HUES48 (cell line): ENCODE measurements at regions not wholly inside any gene's neighbourhood (a gene's known extent, or its start where the extent isn't known, plus 50 kb on each side); places are given as distances from the start of the nearest gene placed in this dataset.
"Not testable (repeated sequence)": the region's sequence is repeated elsewhere in the genome, so short reads cannot be mapped to it uniquely, and the experiment has no call there.

Experiments used
- H3K27ac ChIP-seq: one replicate; pipeline ENCODE4 v1.7.0; 2013; ENCODE audit warnings: low read depth, low read length, inconsistent platforms
- H3K27me3 ChIP-seq: 2 replicates; pipeline ENCODE4 v1.6.1; 2013; ENCODE audit warnings: mild to moderate bottlenecking, low read length; ENCODE audit not compliant: control insufficient read depth, insufficient read depth
- H3K36me3 ChIP-seq: 2 replicates; pipeline ENCODE4 v1.6.1; 2013; ENCODE audit warnings: low read length; ENCODE audit not compliant: control insufficient read depth, insufficient read depth
- H3K4me1 ChIP-seq: 2 replicates; pipeline ENCODE4 v1.6.1; 2013; ENCODE audit warnings: mild to moderate bottlenecking, low read length; ENCODE audit not compliant: control insufficient read depth, insufficient read depth
- H3K4me3 ChIP-seq: 2 replicates; pipeline ENCODE4 v1.5.1; 2013; ENCODE audit warnings: mild to moderate bottlenecking, low read depth, low read length
- H3K9ac ChIP-seq: 2 replicates; pipeline ENCODE4 v1.6.1; 2013; ENCODE audit warnings: mild to moderate bottlenecking, low read depth, low read length, moderate library complexity
- H3K9me3 ChIP-seq: 2 replicates; pipeline ENCODE4 v1.6.1; 2013; ENCODE audit warnings: low read length; ENCODE audit not compliant: control insufficient read depth, insufficient read depth

DNA sequence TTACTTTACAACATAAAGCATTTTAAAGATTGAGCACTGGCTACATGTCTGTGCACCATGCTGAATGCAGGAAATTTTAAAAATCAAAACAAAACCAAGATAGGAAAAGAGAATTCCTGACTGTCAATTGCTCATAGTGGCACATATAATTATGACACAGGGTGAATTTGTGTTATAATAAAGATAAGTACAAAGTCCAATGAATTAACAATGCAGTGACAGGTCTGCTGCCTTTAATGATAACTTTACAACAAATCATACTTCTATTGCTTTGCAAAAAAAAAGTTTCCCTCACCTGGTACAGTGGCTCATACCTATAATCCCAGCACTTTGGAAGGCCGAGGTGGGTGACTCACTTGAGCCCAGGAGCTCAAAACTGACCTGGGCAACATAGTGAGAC, 93.8 kb upstream of the OSBPL8 start:
- Histone ChIP-seq H3K27ac (no peak overlapping the region), H3K27me3 (no peaks in the 10 kb centered on the region), H3K36me3 (no peaks in the 10 kb centered on the region), H3K9ac (no peak overlapping the region), H3K9me3 (no peaks in the 10 kb centered on the region), H3K4me1 (no peaks in the 10 kb centered on the region), H3K4me3 (no peak overlapping the region)

DNA sequence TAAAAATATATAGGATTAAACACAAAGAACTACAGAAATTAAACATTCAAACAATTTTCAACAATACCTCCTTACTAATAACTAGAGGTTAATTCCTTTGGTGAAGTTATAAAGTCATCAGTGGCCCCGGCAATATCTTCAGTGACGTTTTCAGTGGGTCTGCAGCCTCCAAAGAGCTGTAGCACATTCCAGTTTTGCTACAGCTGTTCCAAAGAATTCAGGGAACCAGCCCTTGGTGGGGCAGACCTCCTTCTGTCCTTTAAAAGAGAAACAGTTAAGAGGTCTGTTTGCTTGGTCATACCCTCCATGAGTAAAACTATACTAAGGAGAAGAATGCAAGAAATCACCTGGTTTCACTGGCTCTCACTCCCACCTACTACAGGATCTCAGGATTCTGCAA, 99.2 kb upstream of the ZDHHC17 start:
- no peak overlapping the region for H3K4me3 ChIP-seq
- no peaks in the 10 kb centered on the region for H3K27me3 ChIP-seq
- no peaks in the 10 kb centered on the region for H3K36me3 ChIP-seq
- no peak overlapping the region for H3K27ac ChIP-seq
- H3K9ac ChIP-seq = no peak overlapping the region
- H3K9me3 ChIP-seq = no peaks in the 10 kb centered on the region
- H3K4me1 ChIP-seq = peaks cover 26% of the 10 kb centered on the region

DNA sequence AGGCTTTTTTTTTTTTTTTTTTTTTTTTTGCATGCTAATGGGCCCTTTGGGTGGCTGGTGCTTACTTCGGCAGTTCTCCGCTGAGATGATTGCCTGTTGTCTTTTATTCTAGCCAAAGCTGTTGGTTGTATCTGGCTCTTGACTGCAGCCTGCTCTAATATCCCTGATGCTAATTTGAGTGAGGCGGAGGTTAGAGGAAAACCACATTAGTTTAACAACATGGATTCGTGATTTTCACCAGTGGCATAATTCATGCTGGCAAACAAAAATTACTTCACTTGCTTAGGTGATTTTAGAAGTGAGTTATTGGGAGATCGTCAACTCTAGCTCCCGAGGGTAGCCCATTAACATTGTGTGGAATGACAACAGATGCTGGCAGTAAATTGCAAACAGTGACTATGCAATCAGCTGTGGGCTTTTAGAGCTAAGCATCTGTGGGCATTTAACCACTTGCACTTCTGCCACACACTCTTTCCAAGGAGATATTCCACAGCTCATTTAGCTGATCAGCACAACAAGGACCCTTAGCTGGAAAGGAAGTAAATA, 97.6 kb upstream of the ZDHHC17 start:
- peak overlapping the region; percentile 46; the same call in 1 of the 2 replicates for H3K4me3 ChIP-seq
- H3K4me1 ChIP-seq = peaks cover 26% of the 10 kb centered on the region
- peak overlapping the region; percentile 61 for H3K27ac ChIP-seq
- no peaks in the 10 kb centered on the region for H3K36me3 ChIP-seq
- H3K9ac ChIP-seq = no peak overlapping the region
- no peaks in the 10 kb centered on the region for H3K9me3 ChIP-seq
- no peaks in the 10 kb centered on the region for H3K27me3 ChIP-seq

DNA sequence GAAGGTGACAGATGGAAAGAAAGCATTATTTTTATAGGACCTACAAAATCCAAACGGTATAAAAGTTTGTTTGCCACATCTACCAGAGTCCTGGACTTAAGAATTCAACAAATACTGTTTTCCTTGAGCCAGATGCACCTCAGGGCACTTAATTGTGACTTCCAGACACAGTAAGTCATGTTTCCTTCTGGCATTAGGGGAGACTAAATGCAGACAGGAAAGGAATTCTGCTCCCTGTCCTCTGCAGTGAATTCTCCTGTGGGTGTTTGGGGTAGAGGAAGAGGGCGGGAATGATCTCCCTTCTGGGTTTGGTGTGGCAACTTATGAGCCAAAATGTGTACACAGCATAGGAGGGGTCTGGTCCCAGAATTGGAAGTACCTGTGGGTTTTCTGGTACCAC, 93.9 kb upstream of the ZDHHC17 start:
- H3K4me1 ChIP-seq = peaks cover 23% of the 10 kb centered on the region
- no peaks in the 10 kb centered on the region for H3K9me3 ChIP-seq
- H3K4me3 ChIP-seq = no peak overlapping the region
- no peaks in the 10 kb centered on the region for H3K36me3 ChIP-seq
- no peaks in the 10 kb centered on the region for H3K27me3 ChIP-seq
- H3K27ac ChIP-seq = no peak overlapping the region
- no peak overlapping the region for H3K9ac ChIP-seq

DNA sequence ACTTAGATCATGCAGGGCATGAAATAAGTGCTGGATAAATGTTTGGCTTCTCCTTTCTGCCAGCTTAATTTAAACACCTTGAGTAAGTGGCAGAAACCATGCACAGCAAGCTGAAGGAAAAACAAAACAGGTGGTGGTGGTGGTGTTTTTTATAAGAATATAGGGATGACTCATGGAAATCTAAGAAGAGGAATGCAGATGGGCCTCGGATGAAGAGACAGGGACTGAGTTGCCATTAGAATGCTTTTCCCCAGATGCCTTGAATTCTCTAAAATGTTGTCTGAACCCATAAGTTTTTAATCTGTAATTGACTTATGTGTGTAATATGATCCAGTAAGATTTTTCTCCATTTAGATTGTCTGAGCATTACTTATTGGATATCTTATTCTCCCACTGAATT, 93.1 kb upstream of the ZDHHC17 start:
- H3K4me3 ChIP-seq = no peak overlapping the region
- no peaks in the 10 kb centered on the region for H3K27me3 ChIP-seq
- no peak overlapping the region for H3K27ac ChIP-seq
- no peak overlapping the region for H3K9ac ChIP-seq
- no peaks in the 10 kb centered on the region for H3K36me3 ChIP-seq
- no peaks in the 10 kb centered on the region for H3K9me3 ChIP-seq
- peaks cover 15% of the 10 kb centered on the region for H3K4me1 ChIP-seq

DNA sequence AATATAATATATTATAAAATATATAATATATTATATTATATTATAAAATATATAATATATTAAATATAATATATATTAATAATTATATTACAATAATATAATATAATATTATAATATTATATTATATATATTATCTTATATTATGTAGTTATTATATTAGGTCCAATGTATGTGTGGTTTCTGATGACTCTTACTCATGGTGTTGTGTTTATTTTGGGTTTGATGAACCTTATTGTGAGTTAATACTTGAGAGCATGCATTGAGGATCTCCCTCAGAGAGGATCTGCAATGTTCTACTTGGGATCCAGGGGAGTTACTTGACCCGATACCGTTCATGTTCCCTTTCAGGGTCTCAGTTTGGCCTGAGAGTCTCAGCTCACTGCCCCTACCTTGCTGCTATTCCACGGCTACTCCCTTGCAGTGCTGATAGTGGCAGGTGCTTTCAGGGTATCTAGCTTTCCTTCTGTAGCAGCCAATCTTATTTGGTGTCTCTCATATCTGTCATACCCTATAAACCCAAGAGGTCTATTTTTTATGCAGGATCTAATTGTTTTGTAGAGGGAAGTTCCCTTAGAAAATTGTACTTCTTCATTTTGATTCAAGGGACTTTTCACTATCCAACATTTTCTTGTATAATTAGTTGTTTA, 89.1 kb upstream of the ZDHHC17 start:
- no peaks in the 10 kb centered on the region for H3K27me3 ChIP-seq
- H3K9ac ChIP-seq = no peak overlapping the region
- H3K4me1 ChIP-seq = no peaks in the 10 kb centered on the region
- no peaks in the 10 kb centered on the region for H3K9me3 ChIP-seq
- no peak overlapping the region for H3K4me3 ChIP-seq
- no peak overlapping the region for H3K27ac ChIP-seq
- H3K36me3 ChIP-seq = no peaks in the 10 kb centered on the region

DNA sequence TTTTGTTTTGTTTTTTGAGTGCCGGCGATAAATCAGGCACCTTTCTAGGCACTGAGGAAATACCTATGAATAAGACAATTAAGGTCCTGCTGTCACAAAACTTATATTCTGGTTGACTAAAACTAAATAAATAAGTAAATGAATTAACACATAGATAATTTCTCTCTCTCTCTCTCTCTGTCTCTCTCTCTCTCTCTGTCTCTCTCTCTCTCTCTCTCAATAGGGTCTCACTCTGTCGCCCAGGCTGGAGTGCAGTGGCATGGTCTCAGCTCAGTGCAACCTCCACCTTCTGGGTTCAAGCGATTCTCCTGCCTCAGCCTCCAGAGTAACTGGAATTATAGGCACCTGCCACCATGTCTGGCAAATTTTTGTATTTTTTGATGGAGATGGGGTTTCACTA, 87.7 kb upstream of the ZDHHC17 start:
- H3K9ac ChIP-seq, H3K4me3 ChIP-seq, H3K36me3 ChIP-seq, H3K27me3 ChIP-seq, H3K4me1 ChIP-seq, H3K9me3 ChIP-seq, H3K27ac ChIP-seq: not testable (repeated sequence)

DNA sequence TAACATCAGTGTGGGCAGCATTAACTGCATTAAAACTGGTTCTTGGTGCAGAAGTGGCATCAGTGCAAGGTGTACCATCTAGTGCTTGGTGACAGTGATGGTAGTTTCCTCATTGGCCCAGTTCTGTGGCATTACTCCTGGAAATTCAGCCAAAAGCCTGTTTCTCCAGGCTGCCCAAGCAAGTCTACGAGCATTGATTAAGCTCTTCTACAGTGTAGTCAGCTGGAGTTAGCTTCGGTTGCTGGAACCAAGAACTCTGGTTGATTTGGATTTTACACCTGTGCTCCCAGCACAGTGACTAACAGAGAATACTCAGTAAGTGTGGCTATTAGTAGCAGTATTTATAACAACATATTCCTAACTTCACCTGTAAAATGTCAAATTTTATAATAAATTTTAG, 84.9 kb upstream of the ZDHHC17 start:
- no peak overlapping the region for H3K27ac ChIP-seq
- H3K27me3 ChIP-seq = no peaks in the 10 kb centered on the region
- no peaks in the 10 kb centered on the region for H3K4me1 ChIP-seq
- no peaks in the 10 kb centered on the region for H3K36me3 ChIP-seq
- no peak overlapping the region for H3K9ac ChIP-seq
- no peak overlapping the region for H3K4me3 ChIP-seq
- H3K9me3 ChIP-seq = peaks cover 2% of the 10 kb centered on the region; the same call in 1 of the 2 replicates

DNA sequence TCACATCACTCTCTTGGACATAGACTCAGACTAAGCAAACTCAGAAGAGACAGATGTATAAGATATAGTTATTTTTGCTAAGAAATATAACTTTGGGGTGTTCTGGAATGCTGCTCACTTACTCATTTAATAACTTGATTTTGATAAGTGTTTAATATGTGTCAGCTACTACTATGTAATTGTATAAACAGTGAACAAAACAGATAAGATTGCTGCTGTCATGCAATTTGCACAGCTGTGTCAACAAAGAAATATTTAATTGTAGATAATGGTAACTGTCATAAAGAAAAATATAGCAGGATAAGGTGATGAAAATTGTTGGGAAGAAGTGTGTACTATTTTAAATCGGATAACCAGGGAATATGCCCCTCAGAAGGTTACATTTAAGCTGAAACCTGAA, 84.1 kb upstream of the ZDHHC17 start:
- Histone ChIP-seq H3K27ac (no peak overlapping the region), H3K9me3 (peaks cover 2% of the 10 kb centered on the region; the same call in 1 of the 2 replicates), H3K4me1 (no peaks in the 10 kb centered on the region), H3K36me3 (no peaks in the 10 kb centered on the region), H3K27me3 (no peaks in the 10 kb centered on the region), H3K4me3 (no peak overlapping the region), H3K9ac (no peak overlapping the region)

DNA sequence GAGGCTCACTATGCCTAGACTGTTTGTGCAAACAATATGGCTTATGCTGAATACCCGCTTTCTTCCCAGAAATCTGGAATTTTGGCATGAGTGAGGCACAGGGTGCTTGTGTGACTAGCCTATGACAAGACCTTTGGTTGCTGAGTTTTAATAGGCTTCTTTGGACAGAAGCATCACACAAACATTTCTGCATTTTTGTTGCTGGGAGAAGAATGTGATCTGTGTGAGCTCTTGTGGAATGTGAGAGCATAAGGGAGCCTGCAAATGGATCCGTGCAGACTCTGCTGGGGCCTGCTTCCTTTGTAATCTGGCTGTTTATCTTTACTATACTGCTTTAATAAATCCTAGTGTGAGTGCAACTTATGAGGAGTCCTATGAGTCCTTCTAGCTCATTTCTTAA, 83.0 kb upstream of the ZDHHC17 start:
- peaks cover 2% of the 10 kb centered on the region; the same call in 1 of the 2 replicates for H3K9me3 ChIP-seq
- no peak overlapping the region for H3K4me3 ChIP-seq
- no peak overlapping the region for H3K9ac ChIP-seq
- no peaks in the 10 kb centered on the region for H3K36me3 ChIP-seq
- no peak overlapping the region for H3K27ac ChIP-seq
- H3K4me1 ChIP-seq = peaks cover 9% of the 10 kb centered on the region
- no peaks in the 10 kb centered on the region for H3K27me3 ChIP-seq

DNA sequence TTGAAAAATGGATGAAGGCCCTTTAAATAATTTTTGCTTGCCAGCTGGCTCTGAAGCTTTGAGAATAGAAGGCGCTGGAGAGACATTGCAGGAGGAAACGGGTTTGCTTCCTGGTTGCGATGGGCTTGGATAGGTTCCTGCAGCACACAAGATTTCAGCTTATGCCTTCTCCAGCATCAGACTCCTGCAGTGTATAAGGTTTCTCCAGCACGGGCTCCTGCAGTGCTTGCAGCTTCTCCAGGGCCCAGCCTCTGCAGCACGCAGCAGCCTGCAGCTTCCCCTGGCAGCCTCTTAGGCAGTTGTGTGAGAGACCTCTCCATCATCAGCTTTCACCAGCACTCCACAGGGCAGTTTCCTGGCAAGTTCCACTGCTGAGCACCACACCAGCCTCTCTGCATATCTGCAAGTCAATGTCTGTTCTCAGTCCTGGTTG, 78.7 kb upstream of the ZDHHC17 start:
- H3K9ac ChIP-seq = no peak overlapping the region
- no peaks in the 10 kb centered on the region for H3K36me3 ChIP-seq
- H3K27me3 ChIP-seq = no peaks in the 10 kb centered on the region
- H3K9me3 ChIP-seq = peaks cover 2% of the 10 kb centered on the region; the same call in 1 of the 2 replicates
- no peak overlapping the region for H3K4me3 ChIP-seq
- no peak overlapping the region for H3K27ac ChIP-seq
- H3K4me1 ChIP-seq = peaks cover 14% of the 10 kb centered on the region
